Chondrocyte (in vitro differentiated cells): ENCODE measurements at regions not wholly inside any gene's neighbourhood (a gene's known extent, or its start where the extent isn't known, plus 50 kb on each side); places are given as distances from the start of the nearest gene placed in this dataset.
A peak's percentile ranks its signal among the peaks of the same experiment; 100 is the strongest.

Experiments
- DNase-seq: peaks from one replicate; pipeline ENCODE4 v3.0.0; 2021; ENCODE audit warnings: mixed read lengths, low spot score
- H3K27ac Mint-ChIP-seq: one replicate; pipeline ENCODE4 v1.8.0; 2021; ENCODE audit warnings: mild to moderate bottlenecking, moderate library complexity, mixed read lengths; ENCODE audit not compliant: unreplicated experiment
- H3K27me3 Mint-ChIP-seq: 2 replicates; pipeline ENCODE4 v1.8.0; 2021; ENCODE audit warnings: low read depth, mixed read lengths
- H3K36me3 Mint-ChIP-seq: 2 replicates; pipeline ENCODE4 v1.8.0; 2021; ENCODE audit warnings: low read depth, mixed read lengths
- H3K4me1 Mint-ChIP-seq: 2 replicates; pipeline ENCODE4 v1.8.0; 2021; ENCODE audit warnings: low read depth, mild to moderate bottlenecking, mixed read lengths
- H3K4me3 Mint-ChIP-seq: one replicate; pipeline ENCODE4 v1.8.0; 2021; ENCODE audit warnings: mild to moderate bottlenecking, moderate library complexity, mixed read lengths; ENCODE audit not compliant: unreplicated experiment
- H3K9me3 Mint-ChIP-seq: 2 replicates; pipeline ENCODE4 v1.8.0; 2021; ENCODE audit warnings: low read depth, mixed read lengths
- CTCF ChIP-seq: fragments of 200-600 bp; sonication (generic); IDR thresholded peaks from 2 replicates; pipeline ENCODE4 v1.5.0; 2021; ENCODE audit warnings: antibody characterized with exemption, mild to moderate bottlenecking, moderate library complexity

GRCh38 chrX:110851780-110852179 lies 56.2 kb upstream of the CHRDL1 start:
- no peak for DNase-seq
- no peaks in the 10 kb centered on the region for H3K4me1 Mint-ChIP-seq
- H3K36me3 Mint-ChIP-seq: no peaks in the 10 kb centered on the region
- H3K27me3 Mint-ChIP-seq: peaks cover 32% of the 10 kb centered on the region
- no peak overlapping the region for H3K4me3 Mint-ChIP-seq
- H3K27ac Mint-ChIP-seq: no peak overlapping the region
- H3K9me3 Mint-ChIP-seq: no peaks in the 10 kb centered on the region
- no peak for TF ChIP-seq CTCF

- no peak for DNase-seq
- H3K9me3 Mint-ChIP-seq: no peaks in the 10 kb centered on the region
- H3K27ac Mint-ChIP-seq: no peak overlapping the region
- peak; percentile 90 for TF ChIP-seq CTCF
- no peaks in the 10 kb centered on the region for H3K36me3 Mint-ChIP-seq
- no peak overlapping the region for H3K4me3 Mint-ChIP-seq
- no peaks in the 10 kb centered on the region for H3K4me1 Mint-ChIP-seq
- peaks cover 7% of the 10 kb centered on the region for H3K27me3 Mint-ChIP-seq
Measured at GRCh38 chrX:110847334-110847733, 51.7 kb upstream of the CHRDL1 start.

GRCh38 chrX:110846071-110846470 lies 50.5 kb upstream of the CHRDL1 start:
- no peak for DNase-seq
- peaks cover 10% of the 10 kb centered on the region for H3K27me3 Mint-ChIP-seq
- H3K36me3 Mint-ChIP-seq: no peaks in the 10 kb centered on the region
- no peaks in the 10 kb centered on the region for H3K9me3 Mint-ChIP-seq
- no peak overlapping the region for H3K4me3 Mint-ChIP-seq
- no peak for TF ChIP-seq CTCF
- H3K4me1 Mint-ChIP-seq: no peaks in the 10 kb centered on the region
- H3K27ac Mint-ChIP-seq: no peak overlapping the region
